Thyroid gland (tissue), 4 donors: ENCODE measurements at regions not wholly inside any gene's neighbourhood (a gene's known extent, or its start where the extent isn't known, plus 50 kb on each side); places are given as distances from the start of the nearest gene placed in this dataset.

Source experiments
- POLR2A ChIP-seq, 2 donors: fragments of 450-650 bp; IDR thresholded peaks; one replicate each; pipeline ENCODE4 v1.6.1; 2017; ENCODE audit warnings: antibody characterized with exemption in 2 of 2, mild to moderate bottlenecking in 2 of 2, moderate library complexity in 1 of 2
- TF ChIP-seq, protein P1 (sequence below), 6 experiments: fragments of 200-600 bp in 3 of 6; fragments of 450-650 bp in 3 of 6; sonication (generic) in 3 of 6; IDR thresholded peaks; one replicate each; pipeline ENCODE4 v1.5.1; 2016 to 2019; ENCODE audit warnings: antibody characterized with exemption in 6 of 6, mild to moderate bottlenecking in 2 of 6, inconsistent platforms in 1 of 6, moderate library complexity in 1 of 6

DNA sequence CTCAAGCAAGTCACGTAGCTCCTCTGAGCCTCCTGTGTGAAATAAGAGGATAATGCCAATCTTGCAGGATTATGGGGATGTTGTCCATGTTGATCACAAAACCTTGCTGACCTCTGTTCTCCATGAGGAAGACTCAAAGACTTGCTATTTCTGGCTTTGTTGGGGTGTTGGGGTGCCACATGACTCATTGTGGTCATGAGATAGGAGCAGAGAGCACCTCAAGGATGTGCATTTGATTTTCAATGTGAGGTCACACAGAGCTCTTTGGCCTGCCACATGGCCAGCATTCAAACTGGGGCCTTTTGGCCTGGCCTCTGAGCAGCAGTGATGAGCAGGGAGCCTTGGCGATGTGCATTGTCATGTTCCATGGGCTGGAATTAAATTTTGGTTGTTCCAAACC lies 380.3 kb downstream of the GADD45G start:
- TF ChIP-seq POLR2A (IDR thresholded peaks at IDR 0.05), result no peak
- TF ChIP-seq, protein P1, sequence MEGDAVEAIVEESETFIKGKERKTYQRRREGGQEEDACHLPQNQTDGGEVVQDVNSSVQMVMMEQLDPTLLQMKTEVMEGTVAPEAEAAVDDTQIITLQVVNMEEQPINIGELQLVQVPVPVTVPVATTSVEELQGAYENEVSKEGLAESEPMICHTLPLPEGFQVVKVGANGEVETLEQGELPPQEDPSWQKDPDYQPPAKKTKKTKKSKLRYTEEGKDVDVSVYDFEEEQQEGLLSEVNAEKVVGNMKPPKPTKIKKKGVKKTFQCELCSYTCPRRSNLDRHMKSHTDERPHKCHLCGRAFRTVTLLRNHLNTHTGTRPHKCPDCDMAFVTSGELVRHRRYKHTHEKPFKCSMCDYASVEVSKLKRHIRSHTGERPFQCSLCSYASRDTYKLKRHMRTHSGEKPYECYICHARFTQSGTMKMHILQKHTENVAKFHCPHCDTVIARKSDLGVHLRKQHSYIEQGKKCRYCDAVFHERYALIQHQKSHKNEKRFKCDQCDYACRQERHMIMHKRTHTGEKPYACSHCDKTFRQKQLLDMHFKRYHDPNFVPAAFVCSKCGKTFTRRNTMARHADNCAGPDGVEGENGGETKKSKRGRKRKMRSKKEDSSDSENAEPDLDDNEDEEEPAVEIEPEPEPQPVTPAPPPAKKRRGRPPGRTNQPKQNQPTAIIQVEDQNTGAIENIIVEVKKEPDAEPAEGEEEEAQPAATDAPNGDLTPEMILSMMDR (IDR thresholded peaks at IDR 0.05), result no peak
